HG02938 (cell line): ENCODE measurements at regions not wholly inside any gene's neighbourhood (a gene's known extent, or its start where the extent isn't known, plus 50 kb on each side); places are given as distances from the start of the nearest gene placed in this dataset.

Source experiments
- ATAC-seq: cut with Tn5 transposase; IDR thresholded peaks from one replicate; pipeline ENCODE4 v1.9.1; 2021; ENCODE audit warnings: mild to moderate bottlenecking, moderate library complexity; ENCODE audit not compliant: unreplicated experiment

GRCh38 chr6:93975159-93975558 lies 555.8 kb upstream of the EPHA7 start:
- ATAC-seq = no peak

GRCh38 chr6:93974332-93974731 lies 555.0 kb upstream of the EPHA7 start:
- no peak for ATAC-seq

GRCh38 chr6:93972791-93973190 lies 553.4 kb upstream of the EPHA7 start:
- no peak for ATAC-seq

GRCh38 chr6:93970684-93971083 lies 551.3 kb upstream of the EPHA7 start:
- ATAC-seq = no peak

GRCh38 chr6:93968126-93968525 lies 548.8 kb upstream of the EPHA7 start:
- ATAC-seq = no peak

- no peak for ATAC-seq
Measured at GRCh38 chr6:93964926-93965325, 545.6 kb upstream of the EPHA7 start.

GRCh38 chr6:93964321-93964720 lies 545.0 kb upstream of the EPHA7 start:
- no peak for ATAC-seq

- no peak for ATAC-seq
Measured at GRCh38 chr6:93962566-93962965, 543.2 kb upstream of the EPHA7 start.

- no peak for ATAC-seq
Measured at GRCh38 chr6:93954584-93954983, 535.2 kb upstream of the EPHA7 start.

- ATAC-seq = no peak
Measured at GRCh38 chr6:93943661-93944060, 524.3 kb upstream of the EPHA7 start.

- ATAC-seq = no peak
Measured at GRCh38 chr6:93940381-93940780, 521.0 kb upstream of the EPHA7 start.

GRCh38 chr6:93932175-93932574 lies 512.8 kb upstream of the EPHA7 start:
- no peak for ATAC-seq

- no peak for ATAC-seq
Measured at GRCh38 chr6:93927731-93928130, 508.4 kb upstream of the EPHA7 start.

GRCh38 chr6:93919365-93919764 lies 500.0 kb upstream of the EPHA7 start:
- no peak for ATAC-seq

GRCh38 chr6:93918258-93918657 lies 498.9 kb upstream of the EPHA7 start:
- no peak for ATAC-seq

- no peak for ATAC-seq
Measured at GRCh38 chr6:93917216-93917615, 497.9 kb upstream of the EPHA7 start.

GRCh38 chr6:93916716-93917115 lies 497.4 kb upstream of the EPHA7 start:
- ATAC-seq = no peak

GRCh38 chr6:93915961-93916360 lies 496.6 kb upstream of the EPHA7 start:
- no peak for ATAC-seq

- ATAC-seq = no peak
Measured at GRCh38 chr6:93902517-93902916, 483.2 kb upstream of the EPHA7 start.

GRCh38 chr6:93900142-93900541 lies 480.8 kb upstream of the EPHA7 start:
- ATAC-seq = no peak

- no peak for ATAC-seq
Measured at GRCh38 chr6:93896081-93896480, 476.7 kb upstream of the EPHA7 start.

GRCh38 chr6:93894521-93894920 lies 475.2 kb upstream of the EPHA7 start:
- no peak for ATAC-seq

GRCh38 chr6:93889713-93890112 lies 470.4 kb upstream of the EPHA7 start:
- no peak for ATAC-seq

GRCh38 chr6:93886416-93886815 lies 467.1 kb upstream of the EPHA7 start:
- no peak for ATAC-seq
